Astrocyte of the spinal cord (primary cell): ENCODE measurements at regions not wholly inside any gene's neighbourhood (a gene's known extent, or its start where the extent isn't known, plus 50 kb on each side); places are given as distances from the start of the nearest gene placed in this dataset.

Experiments used
- DNase-seq: peaks from one replicate; pipeline ENCODE4 v3.0.0; 2011; ENCODE audit warnings: low read depth, low spot score
- H3K4me3 ChIP-seq: 2 replicates; pipeline ENCODE4 v1.5.1; 2011; ENCODE audit warnings: low read depth, mild to moderate bottlenecking, low read length, moderate library complexity
- CTCF ChIP-seq: IDR thresholded peaks from 2 replicates; pipeline ENCODE4 v1.5.1; 2012; ENCODE audit warnings: low read depth, mild to moderate bottlenecking, low read length, inconsistent platforms
- in situ Hi-C: cut with HindIII; loops from 2 replicates; pipeline ENCODE4 v1.10.0; 2017; ENCODE audit warnings: low sequenced_read_pairs

GRCh38 chr6:102327697-102328225 lies 934.3 kb downstream of the GRIK2 start:
- in situ Hi-C loops: no loop called here
- H3K4me3 ChIP-seq: no peak overlapping the region
- TF ChIP-seq CTCF: no peak

GRCh38 chr6:102313699-102314098 lies 920.2 kb downstream of the GRIK2 start:
- in situ Hi-C loops: no loop called here
- no peak for TF ChIP-seq CTCF
- H3K4me3 ChIP-seq: no peak overlapping the region
- no peak for DNase-seq

More at GRCh38 chr6:102327697-102328225, 934.3 kb downstream of the GRIK2 start:
- no peak for DNase-seq

GRCh38 chr6:102309700-102310099 lies 916.2 kb downstream of the GRIK2 start:
- no peak for TF ChIP-seq CTCF
- in situ Hi-C loops: no loop called here
- no peak for DNase-seq
- no peak overlapping the region for H3K4me3 ChIP-seq

- H3K4me3 ChIP-seq: no peak overlapping the region
- TF ChIP-seq CTCF: no peak
- no peak for DNase-seq
- in situ Hi-C loops: no loop called here
These were observed 906.8 kb downstream of the GRIK2 start for GRCh38 chr6:102300350-102300749.

GRCh38 chr6:102298051-102298450 lies 904.5 kb downstream of the GRIK2 start:
- in situ Hi-C loops: no loop called here

More at GRCh38 chr6:102298051-102298450, 904.5 kb downstream of the GRIK2 start:
- no peak for DNase-seq
- TF ChIP-seq CTCF: no peak
- no peak overlapping the region for H3K4me3 ChIP-seq
